Activated naive CD8-positive, alpha-beta T cell treated with anti-CD3 and anti-CD28 coated beads for 36 hours (primary cell): ENCODE measurements at regions not wholly inside any gene's neighbourhood (a gene's known extent, or its start where the extent isn't known, plus 50 kb on each side); places are given as distances from the start of the nearest gene placed in this dataset.

Experiments used
- DNase-seq: peaks from one replicate; pipeline ENCODE4 v3.0.0; 2021
- H3K27ac Mint-ChIP-seq: one replicate; pipeline ENCODE4 v1.8.0; 2022; ENCODE audit warnings: mild to moderate bottlenecking, moderate library complexity, mixed read lengths
- H3K27me3 Mint-ChIP-seq: one replicate; pipeline ENCODE4 v1.8.0; 2022; ENCODE audit warnings: mild to moderate bottlenecking, mixed read lengths
- H3K36me3 Mint-ChIP-seq: one replicate; pipeline ENCODE4 v1.8.0; 2021; ENCODE audit warnings: mild to moderate bottlenecking, mixed read lengths
- H3K4me1 Mint-ChIP-seq: one replicate; pipeline ENCODE4 v1.8.0; 2021; ENCODE audit warnings: mixed read lengths
- H3K4me3 Mint-ChIP-seq: one replicate; pipeline ENCODE4 v1.8.0; 2022; ENCODE audit warnings: mild to moderate bottlenecking, moderate library complexity, mixed read lengths
- H3K9me3 Mint-ChIP-seq: one replicate; pipeline ENCODE4 v1.8.0; 2022; ENCODE audit warnings: mixed read lengths

DNA sequence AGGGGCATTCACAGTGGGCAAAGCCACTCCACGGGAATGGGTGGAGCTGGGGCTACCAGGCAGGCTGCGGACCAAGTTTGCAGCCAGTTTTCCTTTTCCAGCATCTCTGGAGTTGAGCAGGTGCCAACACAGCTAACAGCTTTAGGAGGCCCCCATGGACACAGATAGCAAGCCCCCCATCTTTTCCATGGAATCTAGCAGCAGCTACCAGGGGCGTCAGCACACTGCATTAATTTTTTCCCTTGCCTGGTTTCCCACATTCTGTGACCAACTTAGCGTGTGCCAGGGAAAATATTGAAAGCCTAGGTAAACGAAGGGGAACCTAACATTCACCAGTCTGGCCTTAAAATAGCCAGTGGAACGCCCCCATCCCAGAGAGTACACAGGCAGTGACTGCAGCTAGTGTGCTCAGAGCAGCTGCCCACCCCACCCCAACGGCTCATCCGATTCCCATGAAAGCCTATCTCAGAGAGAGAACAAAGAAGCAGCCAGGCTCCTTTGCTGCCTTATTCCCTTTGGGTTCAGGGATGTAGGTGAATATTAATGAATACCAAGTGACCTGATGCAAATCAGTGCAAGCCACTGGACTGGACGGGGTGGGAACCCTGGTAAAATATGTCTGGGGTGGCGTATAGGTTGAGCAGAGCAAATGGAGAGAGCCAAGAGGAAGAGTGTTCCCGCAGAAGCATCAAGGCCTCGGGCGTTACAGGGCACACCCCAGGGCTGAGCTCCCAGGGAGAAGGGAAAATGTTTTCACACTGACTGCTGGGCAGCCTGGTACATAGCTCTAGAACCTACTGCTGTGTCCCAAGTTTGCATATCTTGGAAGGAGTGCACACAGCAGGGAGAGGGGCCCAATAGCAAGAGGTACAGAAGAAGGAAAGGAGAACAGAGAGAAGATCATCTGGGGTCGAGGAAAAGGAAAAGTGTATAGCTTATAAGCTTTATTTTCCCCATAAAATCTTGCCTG is 73.9 kb upstream of the SOX9 start:
- Mint-ChIP-seq H3K9me3 (peaks cover 5% of the 10 kb centered on the region), H3K4me3 (no peak overlapping the region), H3K36me3 (no peaks in the 10 kb centered on the region), H3K27ac (no peak overlapping the region), H3K27me3 (peaks cover 4% of the 10 kb centered on the region), H3K4me1 (no peaks in the 10 kb centered on the region)
- no peak for DNase-seq

DNA sequence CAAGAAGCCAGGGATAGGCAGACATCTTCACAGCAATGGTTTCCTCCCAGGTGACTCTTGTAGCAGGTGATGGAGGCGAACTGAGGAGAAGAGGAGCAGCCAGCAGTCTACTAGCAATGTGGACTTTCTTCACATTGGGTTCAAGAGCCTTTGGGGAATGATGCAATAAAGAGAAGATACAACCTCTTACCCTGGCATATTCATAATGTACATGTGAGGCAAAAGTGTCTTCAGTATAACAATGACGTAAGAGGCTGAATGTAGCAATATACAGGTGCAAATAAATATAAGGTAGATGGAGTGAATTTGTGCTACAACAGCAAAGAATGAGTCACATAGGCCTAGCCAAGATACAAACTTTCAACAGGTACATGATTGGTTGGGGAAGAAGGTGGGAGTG is 70.9 kb upstream of the SOX9 start:
- Mint-ChIP-seq H3K36me3 (no peaks in the 10 kb centered on the region), H3K27ac (no peak overlapping the region)

DNA sequence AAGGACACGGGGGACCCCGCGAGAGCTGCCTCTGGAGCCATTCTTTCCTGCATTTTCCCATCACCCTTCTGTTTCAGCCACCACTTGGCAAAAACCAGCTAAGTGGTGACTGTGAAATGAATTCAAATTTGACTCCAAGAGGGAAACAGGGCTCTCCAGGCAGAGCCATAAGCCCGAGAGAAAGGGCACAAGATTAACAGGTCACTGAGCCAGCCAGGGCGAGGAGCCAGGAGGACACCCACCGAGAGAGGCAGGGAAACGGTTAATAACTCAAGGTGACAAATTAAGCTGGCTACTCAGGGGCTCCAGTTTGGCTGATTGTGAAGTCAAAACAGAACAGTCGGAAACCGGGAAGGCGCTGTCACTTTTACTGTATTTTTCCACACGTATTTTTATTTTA is 67.8 kb upstream of the SOX9 start:
- H3K36me3 Mint-ChIP-seq, result no peaks in the 10 kb centered on the region
- peaks cover 8% of the 10 kb centered on the region for H3K27me3 Mint-ChIP-seq
- no peak overlapping the region for H3K27ac Mint-ChIP-seq
- no peak for DNase-seq
- H3K9me3 Mint-ChIP-seq, result peaks cover 5% of the 10 kb centered on the region
- H3K4me1 Mint-ChIP-seq, result no peaks in the 10 kb centered on the region
- H3K4me3 Mint-ChIP-seq, result no peak overlapping the region

More for the DNA sequence above, 70.9 kb upstream of the SOX9 start:
- H3K4me3 Mint-ChIP-seq, result no peak overlapping the region
- no peaks in the 10 kb centered on the region for H3K4me1 Mint-ChIP-seq
- peaks cover 5% of the 10 kb centered on the region for H3K9me3 Mint-ChIP-seq
- no peak for DNase-seq
- H3K27me3 Mint-ChIP-seq, result peaks cover 8% of the 10 kb centered on the region

DNA sequence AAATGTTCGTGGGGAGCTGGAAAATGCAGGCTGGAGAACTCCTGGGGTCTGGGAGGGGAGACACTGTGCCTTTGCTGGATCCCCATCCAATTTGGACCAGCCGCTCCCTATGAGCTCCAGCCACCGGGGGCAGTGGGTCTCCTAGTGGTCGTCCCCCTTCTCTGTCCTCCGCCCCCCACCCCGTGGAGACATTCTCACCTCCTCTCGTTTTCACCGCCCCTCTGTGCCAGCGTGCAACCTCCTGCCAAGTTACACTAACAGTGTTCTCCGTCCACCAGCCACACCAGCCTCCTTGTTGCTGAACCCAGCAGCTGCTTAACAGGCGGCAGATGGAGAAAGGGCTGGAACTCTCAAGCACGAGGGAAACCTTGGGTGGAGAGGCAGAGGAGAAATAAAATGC is 67.4 kb upstream of the SOX9 start:
- no peaks in the 10 kb centered on the region for H3K4me1 Mint-ChIP-seq
- DNase-seq, result no peak
- H3K27me3 Mint-ChIP-seq, result peaks cover 8% of the 10 kb centered on the region
- no peak overlapping the region for H3K4me3 Mint-ChIP-seq
- H3K27ac Mint-ChIP-seq, result no peak overlapping the region
- H3K9me3 Mint-ChIP-seq, result peaks cover 5% of the 10 kb centered on the region
- no peaks in the 10 kb centered on the region for H3K36me3 Mint-ChIP-seq

DNA sequence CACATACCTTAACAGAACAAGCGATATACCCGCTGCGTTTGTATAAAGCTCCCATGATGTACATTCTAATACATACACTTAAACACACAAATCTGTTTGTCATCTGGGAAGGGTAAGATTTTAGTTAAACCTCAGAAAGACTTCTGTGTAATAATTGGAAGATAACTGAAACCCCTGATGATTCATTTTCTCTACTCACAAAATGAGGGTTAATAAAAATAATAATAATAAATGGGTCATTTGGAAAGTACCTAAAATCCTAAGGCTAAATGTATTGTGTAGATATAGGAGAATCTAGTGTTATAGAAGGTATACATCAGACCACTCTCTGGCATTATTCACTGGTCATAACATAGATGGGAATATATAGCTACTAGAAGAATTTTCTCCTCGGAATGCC is 64.7 kb upstream of the SOX9 start:
- H3K27ac Mint-ChIP-seq, result no peak overlapping the region
- peaks cover 1% of the 10 kb centered on the region for H3K9me3 Mint-ChIP-seq
- H3K4me1 Mint-ChIP-seq, result no peaks in the 10 kb centered on the region
- no peaks in the 10 kb centered on the region for H3K36me3 Mint-ChIP-seq
- peaks cover 8% of the 10 kb centered on the region for H3K27me3 Mint-ChIP-seq
- no peak for DNase-seq
- H3K4me3 Mint-ChIP-seq, result no peak overlapping the region

DNA sequence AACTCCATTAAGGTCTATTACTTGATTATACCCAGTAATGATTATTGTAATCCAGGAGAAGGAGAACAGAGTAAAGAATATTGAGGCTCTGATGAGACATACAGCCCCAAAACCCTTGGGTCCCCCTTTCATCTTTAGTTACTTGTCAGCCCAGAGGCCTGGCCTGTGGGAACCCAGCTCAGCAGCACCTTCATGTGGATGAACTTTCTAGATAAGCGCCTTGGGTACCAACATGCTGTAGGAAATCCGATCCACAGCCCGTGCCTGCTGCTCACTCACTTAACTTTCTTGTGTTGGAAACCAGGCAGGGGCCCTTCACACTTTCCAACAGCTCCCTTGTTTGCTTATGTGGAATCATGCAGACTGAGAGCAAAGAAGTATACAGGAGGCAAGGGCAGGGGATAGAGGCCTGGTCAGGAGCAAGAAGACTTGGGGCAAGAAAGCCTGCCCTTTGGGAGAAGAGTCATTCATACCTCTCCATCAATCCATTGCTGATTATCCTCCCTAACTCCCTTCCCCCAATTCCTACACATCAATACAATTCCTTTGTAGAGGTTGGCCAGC is 64.0 kb upstream of the SOX9 start:
- H3K9me3 Mint-ChIP-seq, result no peaks in the 10 kb centered on the region
- no peak overlapping the region for H3K27ac Mint-ChIP-seq
- peaks cover 8% of the 10 kb centered on the region for H3K27me3 Mint-ChIP-seq
- no peaks in the 10 kb centered on the region for H3K4me1 Mint-ChIP-seq
- H3K4me3 Mint-ChIP-seq, result no peak overlapping the region
- no peaks in the 10 kb centered on the region for H3K36me3 Mint-ChIP-seq
- no peak for DNase-seq

DNA sequence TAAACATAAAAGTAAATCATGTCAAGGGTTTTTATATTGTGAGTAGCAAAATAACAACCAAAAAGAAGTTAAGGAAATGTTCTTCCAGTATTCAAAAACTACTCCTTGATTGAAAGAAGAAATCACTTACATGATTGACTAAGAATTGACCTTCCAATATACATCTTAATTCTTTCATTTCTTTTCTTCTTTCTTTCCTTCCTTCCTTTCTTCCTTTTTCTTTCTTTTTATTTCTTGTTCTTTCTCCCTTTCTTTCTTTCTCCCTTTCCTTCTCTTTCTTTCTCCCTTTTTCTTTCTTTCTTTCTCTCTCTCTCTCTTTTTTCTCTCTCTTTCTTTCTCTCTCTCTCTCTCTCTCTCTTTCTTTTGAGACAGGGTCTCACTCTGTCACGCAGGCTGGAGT is 60.7 kb upstream of the SOX9 start:
- H3K36me3 Mint-ChIP-seq, result no peaks in the 10 kb centered on the region
- no peak overlapping the region for H3K27ac Mint-ChIP-seq
- no peaks in the 10 kb centered on the region for H3K27me3 Mint-ChIP-seq
- no peaks in the 10 kb centered on the region for H3K4me1 Mint-ChIP-seq
- DNase-seq, result no peak
- no peak overlapping the region for H3K4me3 Mint-ChIP-seq
- H3K9me3 Mint-ChIP-seq, result no peaks in the 10 kb centered on the region

DNA sequence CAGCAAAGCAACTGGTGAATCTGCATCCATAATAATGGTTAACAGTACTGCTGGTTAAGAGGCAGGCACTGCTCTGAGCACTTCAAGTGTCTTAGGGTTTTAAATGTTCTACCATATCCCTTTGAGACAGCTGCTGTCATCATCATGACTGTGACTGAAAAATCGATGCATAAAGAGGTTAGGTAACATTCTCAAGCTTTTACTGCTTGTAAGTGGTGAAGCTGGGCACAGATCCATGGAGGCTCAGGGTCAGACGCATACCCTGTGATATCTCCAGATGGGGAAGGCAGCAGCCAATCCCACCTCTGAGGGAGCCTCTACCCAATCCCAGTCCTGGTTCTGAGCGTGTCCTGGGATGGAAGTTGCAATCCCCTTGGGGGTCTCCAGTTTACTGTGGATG is 57.6 kb upstream of the SOX9 start:
- no peaks in the 10 kb centered on the region for H3K4me1 Mint-ChIP-seq
- H3K36me3 Mint-ChIP-seq, result no peaks in the 10 kb centered on the region
- H3K9me3 Mint-ChIP-seq, result no peaks in the 10 kb centered on the region
- no peak overlapping the region for H3K27ac Mint-ChIP-seq
- DNase-seq, result no peak
- H3K4me3 Mint-ChIP-seq, result no peak overlapping the region
- H3K27me3 Mint-ChIP-seq, result peaks cover 3% of the 10 kb centered on the region

DNA sequence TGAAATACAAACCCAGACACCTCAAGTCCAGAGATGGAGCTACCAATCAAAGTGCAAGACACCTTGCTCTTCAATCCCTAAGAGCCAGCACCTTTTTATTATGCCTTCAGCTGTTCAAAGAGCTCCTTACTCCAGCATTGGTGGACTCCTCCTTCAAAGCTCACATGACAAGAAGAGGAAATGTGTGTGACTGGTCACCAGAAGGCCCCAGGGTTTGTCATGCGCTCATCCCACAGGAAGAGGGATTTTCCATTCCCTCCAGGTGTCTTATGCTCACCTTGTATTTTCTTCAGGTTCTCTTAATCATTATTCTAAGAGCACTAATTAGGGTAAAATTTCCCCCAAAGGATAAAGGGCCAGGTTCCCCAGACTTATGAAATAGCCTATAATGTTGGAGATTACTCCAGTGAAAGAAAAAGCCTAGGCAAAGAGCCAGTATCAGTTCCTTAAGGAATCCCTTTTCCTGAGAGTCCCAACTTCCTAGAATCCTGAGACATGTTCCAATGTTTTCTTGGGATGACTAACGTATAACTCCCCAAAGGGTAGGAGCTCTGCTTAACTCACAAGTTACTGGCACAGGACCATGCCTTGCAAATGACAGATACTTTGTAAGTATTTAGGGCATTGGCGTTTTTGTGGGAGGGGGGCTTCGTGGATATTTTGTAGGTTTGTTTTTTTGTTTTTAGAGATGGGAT is 56.9 kb upstream of the SOX9 start:
- Mint-ChIP-seq H3K36me3 (no peaks in the 10 kb centered on the region), H3K4me1 (no peaks in the 10 kb centered on the region), H3K27ac (no peak overlapping the region)

DNA sequence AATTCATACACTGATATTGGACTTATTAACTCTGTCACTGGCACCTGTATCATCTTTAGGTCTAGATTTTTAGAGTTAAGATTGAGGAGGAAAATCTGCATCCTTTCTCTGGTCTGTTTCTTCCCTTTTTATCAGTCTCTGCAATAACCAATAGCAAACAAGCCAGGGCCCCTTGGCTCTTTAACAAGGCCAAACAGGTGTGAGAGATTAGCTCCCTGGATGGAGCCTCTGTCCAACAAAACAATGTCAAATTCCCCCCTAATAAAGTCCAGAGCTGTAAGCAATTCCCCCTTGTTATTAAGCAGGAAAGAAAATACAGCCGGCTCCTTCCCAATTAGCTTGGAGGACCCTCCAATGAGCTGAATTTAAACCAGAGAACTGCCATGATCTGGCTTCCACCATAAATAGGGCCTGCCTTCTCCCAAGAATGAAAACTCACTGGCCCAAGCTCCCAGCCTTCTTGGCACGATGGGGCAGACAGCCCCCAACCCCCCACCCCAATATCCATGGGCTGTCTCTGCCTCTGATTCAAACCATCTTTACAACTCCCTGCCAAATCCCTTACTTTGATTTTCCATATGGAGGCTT is 56.1 kb upstream of the SOX9 start:
- no peak for DNase-seq
- H3K27me3 Mint-ChIP-seq, result peaks cover 6% of the 10 kb centered on the region
- H3K36me3 Mint-ChIP-seq, result no peaks in the 10 kb centered on the region
- no peak overlapping the region for H3K27ac Mint-ChIP-seq
- no peaks in the 10 kb centered on the region for H3K4me1 Mint-ChIP-seq
- H3K4me3 Mint-ChIP-seq, result no peak overlapping the region
- H3K9me3 Mint-ChIP-seq, result no peaks in the 10 kb centered on the region

More for the DNA sequence above, 56.9 kb upstream of the SOX9 start:
- no peak for DNase-seq
- Mint-ChIP-seq H3K27me3 (peaks cover 6% of the 10 kb centered on the region), H3K4me3 (no peak overlapping the region), H3K9me3 (no peaks in the 10 kb centered on the region)

DNA sequence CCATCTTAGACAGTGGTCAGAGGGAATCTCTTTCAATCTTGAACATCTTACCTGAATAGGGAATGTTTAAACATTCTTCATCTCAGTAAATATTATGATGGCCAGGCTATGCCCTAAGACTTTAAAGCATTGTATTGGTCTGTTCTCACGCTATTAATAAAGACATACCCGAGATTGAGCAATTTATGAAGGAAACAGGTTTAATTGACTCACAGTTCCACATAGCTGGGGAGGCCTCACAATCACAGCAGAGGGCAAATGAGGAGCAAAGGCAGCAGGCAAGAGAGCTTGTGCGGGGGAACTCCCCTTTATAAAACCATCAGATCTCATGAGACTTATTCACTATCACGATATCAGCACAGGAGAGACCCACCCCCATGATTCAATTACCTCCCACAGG is 55.3 kb upstream of the SOX9 start:
- Mint-ChIP-seq H3K27ac (no peak overlapping the region), H3K36me3 (no peaks in the 10 kb centered on the region), H3K9me3 (no peaks in the 10 kb centered on the region), H3K4me3 (no peak overlapping the region), H3K4me1 (no peaks in the 10 kb centered on the region), H3K27me3 (peaks cover 6% of the 10 kb centered on the region)
- no peak for DNase-seq

DNA sequence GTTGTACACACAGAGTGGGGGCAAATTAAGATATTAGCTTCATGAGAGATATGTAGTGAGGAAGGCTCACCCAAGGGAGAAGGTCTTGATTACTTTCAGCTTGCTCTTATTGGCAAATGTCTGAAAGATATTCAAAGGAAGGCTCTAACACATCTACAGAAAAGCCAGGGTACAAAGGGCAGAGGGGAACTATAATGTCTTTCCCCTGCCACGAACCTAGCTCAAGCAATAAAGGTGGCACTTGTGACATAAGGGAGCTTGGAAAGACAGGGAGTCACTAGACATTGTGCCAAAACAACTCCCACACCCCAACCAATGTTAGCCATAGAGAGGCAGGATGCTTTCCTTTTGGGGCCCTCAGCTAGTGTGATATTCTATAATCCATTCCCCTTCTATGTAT is 52.2 kb upstream of the SOX9 start:
- H3K9me3 Mint-ChIP-seq, result no peaks in the 10 kb centered on the region
- H3K36me3 Mint-ChIP-seq, result no peaks in the 10 kb centered on the region
- peaks cover 6% of the 10 kb centered on the region for H3K27me3 Mint-ChIP-seq
- no peak for DNase-seq
- no peak overlapping the region for H3K27ac Mint-ChIP-seq
- H3K4me1 Mint-ChIP-seq, result no peaks in the 10 kb centered on the region
- H3K4me3 Mint-ChIP-seq, result no peak overlapping the region

DNA sequence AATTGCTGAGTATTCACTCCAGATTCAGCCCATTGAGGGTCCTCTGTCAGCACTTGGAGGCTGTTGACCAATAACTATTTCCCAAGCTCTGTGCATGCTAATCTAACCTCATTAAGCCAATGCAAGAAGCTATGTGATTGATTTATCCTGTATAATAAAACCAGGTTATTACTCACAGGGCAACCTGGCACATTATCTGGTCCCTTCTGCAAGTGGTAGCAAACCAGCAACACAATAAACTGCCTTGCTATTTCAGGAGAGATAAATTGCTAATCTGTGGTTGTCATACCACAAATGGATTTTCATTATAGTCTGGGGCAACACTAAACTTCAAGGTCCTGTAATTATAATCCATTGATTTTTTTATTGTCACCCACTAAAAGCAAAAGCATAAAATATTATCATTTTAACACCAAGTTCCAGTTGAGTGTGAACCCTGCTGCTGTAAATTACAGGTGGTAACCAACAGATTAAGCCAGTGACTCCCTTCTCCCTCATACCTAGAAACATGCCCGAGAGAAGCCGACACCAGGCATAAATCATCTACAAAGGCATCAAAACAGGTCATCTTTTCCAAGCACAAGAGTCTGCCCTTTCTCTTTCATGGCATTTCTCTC is 51.1 kb upstream of the SOX9 start:
- no peak overlapping the region for H3K27ac Mint-ChIP-seq
- no peaks in the 10 kb centered on the region for H3K36me3 Mint-ChIP-seq
- DNase-seq, result no peak
- H3K9me3 Mint-ChIP-seq, result no peaks in the 10 kb centered on the region
- no peak overlapping the region for H3K4me3 Mint-ChIP-seq
- peaks cover 6% of the 10 kb centered on the region for H3K27me3 Mint-ChIP-seq
- H3K4me1 Mint-ChIP-seq, result no peaks in the 10 kb centered on the region
